ENCODE measurements at regions not wholly inside any gene's neighbourhood (a gene's known extent, or its start where the extent isn't known, plus 50 kb on each side); places are given as distances from the start of the nearest gene placed in this dataset.

GRCh38 chr11:116540645-116541304 lies 232.0 kb downstream of the BUD13 start:
- no peak overlapping the region for H3K27ac Mint-ChIP-seq
- Histone ChIP-seq H3K4me3 (ENCODE audit: control insufficient read depth in 1 of 2, extremely low read depth in 1 of 2, low read length in 1 of 2) (no peak overlapping the region), H3K27me3 (replicated peaks in 1 of 2; ENCODE audit: control insufficient read depth in 2 of 2, extremely low read depth in 1 of 2, insufficient read depth in 2 of 2, low read length in 1 of 2) (peaks cover 0 to 26% of the 10 kb centered on the region in 2 experiments), H3K27ac (ENCODE audit: low read length) (no peak overlapping the region), H3K4me1 (ENCODE audit: control insufficient read depth in 1 of 2, extremely low read depth in 1 of 2, insufficient read depth in 2 of 2, low read length in 2 of 2) (no peaks in the 10 kb centered on the region), H3K36me3 (ENCODE audit: control insufficient read depth in 2 of 2, extremely low read depth in 1 of 2, insufficient read depth in 1 of 2, low read length in 1 of 2) (no peaks in the 10 kb centered on the region), H3K9me3 (no peaks in the 10 kb centered on the region)
- DNase-seq (no peak), ATAC-seq (replicated peaks in 1 of 4) (no peak)
- H3K27me3 Mint-ChIP-seq, result peaks cover 15 to 28% of the 10 kb centered on the region in 2 donors
- no peak overlapping the region for H3K4me3 Mint-ChIP-seq
- H3K36me3 Mint-ChIP-seq, result no peaks in the 10 kb centered on the region
- ChIA-PET POLR2A (no interaction called here), CTCF (no interaction called here)
- 80% methylated on average over 2 of the region's 4 CpGs for WGBS (ENCODE audit: insufficient coverage)
- H3K9me3 Mint-ChIP-seq, result no peaks in the 10 kb centered on the region
- H3K4me1 Mint-ChIP-seq, result no peaks in the 10 kb centered on the region

GRCh38 chr11:116539836-116540418 lies 232.9 kb downstream of the BUD13 start:
- Histone ChIP-seq H3K27me3 (replicated peaks in 1 of 2; ENCODE audit: control insufficient read depth in 2 of 2, extremely low read depth in 1 of 2, insufficient read depth in 2 of 2, low read length in 1 of 2) (peaks cover 0 to 29% of the 10 kb centered on the region in 2 experiments), H3K9me3 (no peaks in the 10 kb centered on the region), H3K36me3 (ENCODE audit: control insufficient read depth in 2 of 2, extremely low read depth in 1 of 2, insufficient read depth in 1 of 2, low read length in 1 of 2) (no peaks in the 10 kb centered on the region), H3K27ac (ENCODE audit: low read length) (no peak overlapping the region), H3K4me3 (ENCODE audit: control insufficient read depth in 1 of 2, extremely low read depth in 1 of 2, low read length in 1 of 2) (no peak overlapping the region), H3K4me1 (ENCODE audit: control insufficient read depth in 1 of 2, extremely low read depth in 1 of 2, insufficient read depth in 2 of 2, low read length in 2 of 2) (no peaks in the 10 kb centered on the region)
- ATAC-seq (replicated peaks in 1 of 4) (no peak), DNase-seq (no peak)
- peaks cover 15 to 31% of the 10 kb centered on the region in 2 donors for H3K27me3 Mint-ChIP-seq
- H3K4me3 Mint-ChIP-seq, result no peak overlapping the region
- 47% methylated on average over 2 of the region's 2 CpGs for whole genome bisulfite sequencing (ENCODE audit: insufficient coverage)
- no peaks in the 10 kb centered on the region for H3K36me3 Mint-ChIP-seq
- ChIA-PET POLR2A (no interaction called here), CTCF (no interaction called here)
- H3K4me1 Mint-ChIP-seq, result no peaks in the 10 kb centered on the region
- no peaks in the 10 kb centered on the region for H3K9me3 Mint-ChIP-seq
- no peak overlapping the region for H3K27ac Mint-ChIP-seq

GRCh38 chr11:116539211-116539610 lies 233.6 kb downstream of the BUD13 start:
- Mint-ChIP-seq H3K4me3 (no peak overlapping the region), H3K4me1 (no peaks in the 10 kb centered on the region), H3K27me3 (peaks cover 19 to 35% of the 10 kb centered on the region in 2 donors), H3K27ac (no peak overlapping the region), H3K36me3 (no peaks in the 10 kb centered on the region), H3K9me3 (no peaks in the 10 kb centered on the region)
- DNase-seq (no peak), ATAC-seq (replicated peaks in 1 of 4) (no peak)
- H3K4me1 ChIP-seq (ENCODE audit: control insufficient read depth in 1 of 2, extremely low read depth in 1 of 2, insufficient read depth in 2 of 2, low read length in 2 of 2), result no peaks in the 10 kb centered on the region
- no peaks in the 10 kb centered on the region for H3K9me3 ChIP-seq
- H3K27ac ChIP-seq (ENCODE audit: low read length), result no peak overlapping the region
- H3K27me3 ChIP-seq (replicated peaks in 1 of 2; ENCODE audit: control insufficient read depth in 2 of 2, extremely low read depth in 1 of 2, insufficient read depth in 2 of 2, low read length in 1 of 2), result peaks cover 2 to 31% of the 10 kb centered on the region in 2 experiments
- CTCF ChIA-PET, result no interaction called here
- 67% methylated on average over 4 of the region's 4 CpGs for WGBS (ENCODE audit: insufficient coverage)
- H3K4me3 ChIP-seq (ENCODE audit: control insufficient read depth in 1 of 2, extremely low read depth in 1 of 2, low read length in 1 of 2), result no peak overlapping the region
- POLR2A ChIA-PET, result no interaction called here
- no peaks in the 10 kb centered on the region for H3K36me3 ChIP-seq (ENCODE audit: control insufficient read depth in 2 of 2, extremely low read depth in 1 of 2, insufficient read depth in 1 of 2, low read length in 1 of 2)

DNA sequence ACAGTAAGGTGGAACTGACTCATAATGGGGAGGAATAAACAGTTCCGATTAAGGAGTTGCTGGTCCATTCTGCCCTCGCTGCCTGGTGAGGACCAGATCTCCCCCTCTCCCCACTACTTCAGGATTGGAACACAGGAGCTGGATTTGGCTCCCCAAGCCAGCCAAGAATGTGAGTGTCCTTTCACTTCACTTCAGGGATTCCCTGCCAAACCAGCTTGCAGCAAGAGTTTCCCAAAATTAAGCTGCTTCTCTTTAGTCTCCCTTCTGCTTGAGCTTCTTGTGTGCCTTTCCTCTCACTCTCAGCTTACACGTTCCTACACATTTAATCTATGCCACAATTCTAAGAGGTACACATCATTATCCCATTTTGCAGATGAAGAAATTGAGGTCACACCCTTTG lies 234.1 kb downstream of the BUD13 start:
- no peaks in the 10 kb centered on the region for H3K9me3 ChIP-seq
- Mint-ChIP-seq H3K27me3 (peaks cover 19 to 36% of the 10 kb centered on the region in 2 donors), H3K9me3 (no peaks in the 10 kb centered on the region), H3K27ac (no peak overlapping the region), H3K4me1 (no peaks in the 10 kb centered on the region), H3K36me3 (no peaks in the 10 kb centered on the region), H3K4me3 (no peak overlapping the region)
- 64% methylated on average over 3 of the region's 3 CpGs for WGBS (ENCODE audit: insufficient coverage)
- no peak overlapping the region for H3K4me3 ChIP-seq (ENCODE audit: control insufficient read depth in 1 of 2, extremely low read depth in 1 of 2, low read length in 1 of 2)
- no peaks in the 10 kb centered on the region for H3K4me1 ChIP-seq (ENCODE audit: control insufficient read depth in 1 of 2, extremely low read depth in 1 of 2, insufficient read depth in 2 of 2, low read length in 2 of 2)
- no peak for ATAC-seq (replicated peaks in 1 of 4)
- no peak overlapping the region for H3K27ac ChIP-seq (ENCODE audit: low read length)
- H3K36me3 ChIP-seq (ENCODE audit: control insufficient read depth in 2 of 2, extremely low read depth in 1 of 2, insufficient read depth in 1 of 2, low read length in 1 of 2), result no peaks in the 10 kb centered on the region
- no peak for DNase-seq
- peaks cover 2 to 35% of the 10 kb centered on the region in 2 experiments for H3K27me3 ChIP-seq (replicated peaks in 1 of 2; ENCODE audit: control insufficient read depth in 2 of 2, extremely low read depth in 1 of 2, insufficient read depth in 2 of 2, low read length in 1 of 2)
- ChIA-PET CTCF (no interaction called here), POLR2A (no interaction called here)

DNA sequence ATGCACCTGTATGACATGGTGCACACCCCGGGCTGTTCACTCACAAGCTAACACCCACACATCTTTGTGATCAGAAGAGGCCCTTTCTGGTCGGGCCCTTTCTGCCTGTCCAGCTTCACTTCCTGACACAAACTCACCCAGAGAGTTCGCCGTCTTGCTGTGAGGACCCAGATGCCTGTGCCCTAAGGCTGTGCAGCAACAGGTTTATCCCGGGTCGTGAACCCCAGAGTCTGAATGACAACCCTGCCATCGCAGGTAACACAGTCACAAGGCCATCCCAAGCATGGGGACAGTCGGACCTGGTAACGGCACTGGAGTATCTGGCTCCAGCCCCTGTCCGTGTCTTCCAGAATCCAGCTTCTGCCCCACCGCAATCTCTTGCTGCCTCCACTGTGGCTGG lies 235.1 kb downstream of the BUD13 start:
- H3K36me3 ChIP-seq (ENCODE audit: control insufficient read depth in 2 of 2, extremely low read depth in 1 of 2, insufficient read depth in 1 of 2, low read length in 1 of 2), result no peaks in the 10 kb centered on the region
- POLR2A ChIA-PET, result no interaction called here
- H3K27ac Mint-ChIP-seq, result no peak overlapping the region
- no peak overlapping the region for H3K27ac ChIP-seq (ENCODE audit: low read length)
- no peaks in the 10 kb centered on the region for H3K9me3 Mint-ChIP-seq
- H3K4me3 Mint-ChIP-seq, result no peak overlapping the region
- H3K4me3 ChIP-seq (ENCODE audit: control insufficient read depth in 1 of 2, extremely low read depth in 1 of 2, low read length in 1 of 2), result no peak overlapping the region
- 78% methylated on average over 9 of the region's 11 CpGs for WGBS (ENCODE audit: insufficient coverage)
- H3K4me1 Mint-ChIP-seq, result no peaks in the 10 kb centered on the region
- no peaks in the 10 kb centered on the region for H3K36me3 Mint-ChIP-seq
- DNase-seq (no peak), ATAC-seq (replicated peaks in 1 of 4) (no peak)
- no peaks in the 10 kb centered on the region for H3K4me1 ChIP-seq (ENCODE audit: control insufficient read depth in 1 of 2, extremely low read depth in 1 of 2, insufficient read depth in 2 of 2, low read length in 2 of 2)
- CTCF ChIA-PET, result no interaction called here
- H3K27me3 ChIP-seq (replicated peaks in 1 of 2; ENCODE audit: control insufficient read depth in 2 of 2, extremely low read depth in 1 of 2, insufficient read depth in 2 of 2, low read length in 1 of 2), result peaks cover 2 to 39% of the 10 kb centered on the region in 2 experiments
- H3K27me3 Mint-ChIP-seq, result peaks cover 22 to 38% of the 10 kb centered on the region in 2 donors
- H3K9me3 ChIP-seq, result no peaks in the 10 kb centered on the region

DNA sequence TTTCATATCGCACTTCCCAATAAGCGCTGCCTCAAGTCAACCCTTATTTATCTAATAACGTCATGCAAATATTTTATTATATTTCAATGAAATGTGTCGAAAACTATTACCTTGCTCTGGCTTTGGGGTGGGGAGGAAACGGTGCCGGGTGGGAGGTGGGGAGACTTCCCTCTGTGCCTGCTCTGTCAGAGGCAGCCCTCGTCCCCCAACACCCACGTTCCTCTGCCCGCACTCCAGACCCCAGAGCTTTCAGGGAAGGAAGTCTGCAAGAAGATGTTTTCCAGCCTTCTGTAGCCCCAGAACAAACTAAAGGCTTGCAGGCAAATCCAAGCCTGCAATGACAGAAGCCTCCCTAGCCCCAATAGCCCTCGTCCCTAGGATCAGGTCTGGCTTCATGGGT lies 235.7 kb downstream of the BUD13 start:
- 42% methylated on average over 2 of the region's 10 CpGs for WGBS (ENCODE audit: insufficient coverage)
- Histone ChIP-seq H3K4me3 (ENCODE audit: control insufficient read depth in 1 of 2, extremely low read depth in 1 of 2, low read length in 1 of 2) (no peak overlapping the region), H3K4me1 (ENCODE audit: control insufficient read depth in 1 of 2, extremely low read depth in 1 of 2, insufficient read depth in 2 of 2, low read length in 2 of 2) (no peaks in the 10 kb centered on the region), H3K27ac (ENCODE audit: low read length) (no peak overlapping the region), H3K27me3 (replicated peaks in 1 of 2; ENCODE audit: control insufficient read depth in 2 of 2, extremely low read depth in 1 of 2, insufficient read depth in 2 of 2, low read length in 1 of 2) (peaks cover 4 to 40% of the 10 kb centered on the region in 2 experiments), H3K36me3 (ENCODE audit: control insufficient read depth in 2 of 2, extremely low read depth in 1 of 2, insufficient read depth in 1 of 2, low read length in 1 of 2) (no peaks in the 10 kb centered on the region), H3K9me3 (no peaks in the 10 kb centered on the region)
- ChIA-PET CTCF (no interaction called here), POLR2A (no interaction called here)
- DNase-seq, result no peak
- Mint-ChIP-seq H3K36me3 (no peaks in the 10 kb centered on the region), H3K9me3 (no peaks in the 10 kb centered on the region), H3K27ac (no peak overlapping the region), H3K4me3 (no peak overlapping the region), H3K27me3 (peaks cover 25 to 41% of the 10 kb centered on the region in 2 donors), H3K4me1 (no peaks in the 10 kb centered on the region)
- ATAC-seq (replicated peaks in 1 of 4), result no peak
